ENCODE measurements at regions not wholly inside any gene's neighbourhood (a gene's known extent, or its start where the extent isn't known, plus 50 kb on each side); places are given as distances from the start of the nearest gene placed in this dataset.

DNA sequence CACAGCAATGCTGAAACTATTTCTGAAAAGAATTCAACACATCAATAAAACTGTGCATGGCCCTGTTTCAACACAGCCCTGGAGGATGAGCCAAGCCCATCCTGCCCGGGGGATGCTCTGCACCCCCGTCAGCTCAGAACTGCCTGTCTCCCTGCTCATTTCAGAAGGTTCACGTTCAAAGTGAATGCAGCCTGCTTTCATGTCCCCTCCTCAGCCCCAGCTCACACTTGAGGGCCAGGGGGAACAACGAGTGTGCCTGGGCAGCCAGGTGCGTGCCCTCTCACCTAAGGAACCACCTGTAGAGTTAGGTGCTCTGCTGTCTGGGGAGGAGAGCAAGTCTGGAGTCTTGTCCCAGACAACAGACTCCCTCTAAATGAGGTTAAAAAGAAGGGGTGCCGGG lies 348.5 kb upstream of the IRX2 start:
- ChIA-PET CTCF (no interaction called here), SMC1A (ENCODE audit: uncharacterized antibody, unreplicated experiment) (no interaction called here), POLR2A (no interaction called here), RAD21 (ENCODE audit: unreplicated experiment) (no interaction called here)
- H3K27me3 ChIP-seq (replicated peaks in 1 of 2; ENCODE audit: control insufficient read depth in 2 of 2, insufficient read depth in 2 of 2, low read length in 1 of 2), result no peaks in the 10 kb centered on the region
- no peak for FAIRE-seq
- no peak for TF ChIP-seq RB1 (IDR thresholded peaks at IDR 0.05; ENCODE audit: borderline replicate concordance)
- TF ChIP-seq LARP7 (IDR thresholded peaks at IDR 0.05), result no peak
- no peak for TF ChIP-seq MTA2 (IDR thresholded peaks at IDR 0.05; ENCODE audit: low read depth)
- TF ChIP-seq NFYA (IDR thresholded peaks at IDR 0.05; ENCODE audit: borderline replicate concordance, low read depth, low read length), result no peak
- intact Hi-C loops (cut with micrococcal nuclease; ENCODE audit: unreplicated experiment) (no loop called here), in situ Hi-C loops (cut with MboI) (no loop called here)
- WGBS (ENCODE audit: insufficient coverage, insufficient replicate concordance, low lambda C conversion rate, missing lambda C conversion rate), result 42% methylated on average over 4 of the region's 6 CpGs
- DNase-seq (ENCODE audit: low read depth, low spot score), result no peak
- H3K27ac ChIP-seq (ENCODE audit: control insufficient read depth, insufficient read depth), result no peak overlapping the region
- no peaks in the 10 kb centered on the region; the same call in 2 of the 3 replicates for H3K9me3 ChIP-seq (replicated peaks; ENCODE audit: control insufficient read depth, insufficient read depth, low read length)
- no peak overlapping the region for H3K9ac ChIP-seq (ENCODE audit: control insufficient read depth, insufficient read depth, low read length)
- no peak overlapping the region for H2AFZ ChIP-seq (ENCODE audit: control insufficient read depth, low read depth, low read length)
- BruUV-seq (replicated peaks), result no TSS peak
- no peak for ATAC-seq
- no peak overlapping the region for H3K4me2 ChIP-seq (ENCODE audit: control insufficient read depth, insufficient read depth)
- H4K20me1 ChIP-seq (ENCODE audit: control insufficient read depth, insufficient read depth), result no peaks in the 10 kb centered on the region
- no peaks in the 10 kb centered on the region for H3K4me1 ChIP-seq (ENCODE audit: control insufficient read depth, insufficient read depth, low read length)
- H3K4me3 ChIP-seq, result no peak overlapping the region
- no peaks in the 10 kb centered on the region for H3K36me3 ChIP-seq (ENCODE audit: control insufficient read depth in 2 of 2, insufficient read depth in 2 of 2, low read length in 1 of 2)
- H3K79me2 ChIP-seq (ENCODE audit: control insufficient read depth, insufficient read depth, low read length), result no peaks in the 10 kb centered on the region

DNA sequence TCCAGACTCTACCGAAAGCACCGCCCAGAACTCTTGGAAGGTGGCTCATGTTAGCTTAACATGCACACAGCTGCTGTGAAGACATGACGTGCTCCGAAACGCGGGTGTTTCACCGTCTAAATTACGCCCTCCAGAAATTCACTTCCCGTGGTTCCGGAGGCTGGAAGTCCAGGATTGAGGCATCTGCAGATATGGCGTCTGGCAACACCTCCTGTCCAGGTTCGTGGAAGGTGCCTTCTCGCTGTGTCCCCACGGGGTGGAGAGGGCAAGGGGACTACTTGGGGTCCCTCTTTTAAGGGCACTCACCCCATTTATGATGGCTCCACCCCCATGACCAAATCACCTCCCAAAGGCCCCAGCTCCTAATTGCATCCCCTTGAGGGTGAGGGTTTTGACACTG lies 348.0 kb upstream of the IRX2 start:
- SMC1A ChIA-PET (ENCODE audit: uncharacterized antibody, unreplicated experiment), result no interaction called here
- H3K79me2 ChIP-seq (ENCODE audit: control insufficient read depth, insufficient read depth, low read length), result no peaks in the 10 kb centered on the region
- H3K9ac ChIP-seq (ENCODE audit: control insufficient read depth, insufficient read depth, low read length), result no peak overlapping the region
- no peaks in the 10 kb centered on the region; the same call in 2 of the 3 replicates for H3K9me3 ChIP-seq (replicated peaks; ENCODE audit: control insufficient read depth, insufficient read depth, low read length)
- TF ChIP-seq CHD2 (IDR thresholded peaks at IDR 0.05; ENCODE audit: borderline replicate concordance, low read depth, low read length), result no peak
- no peak for TF ChIP-seq SREBF2 (IDR thresholded peaks at IDR 0.05; ENCODE audit: low read length)
- TF ChIP-seq JUNB (IDR thresholded peaks at IDR 0.05), result no peak
- no peak for TF ChIP-seq TBL1XR1 (IDR thresholded peaks at IDR 0.05; ENCODE audit: low read depth, low read length)
- H2AFZ ChIP-seq (ENCODE audit: control insufficient read depth, low read depth, low read length), result no peak overlapping the region
- intact Hi-C loops (cut with micrococcal nuclease; ENCODE audit: unreplicated experiment) (no loop called here), in situ Hi-C loops (cut with MboI) (no loop called here)
- CTCF ChIA-PET, result no interaction called here
- no peak overlapping the region for H3K4me2 ChIP-seq (ENCODE audit: control insufficient read depth, insufficient read depth)
- no peak overlapping the region for H3K27ac ChIP-seq (ENCODE audit: control insufficient read depth, insufficient read depth)
- DNase-seq (ENCODE audit: low read depth, low spot score) (no peak), ATAC-seq (no peak), FAIRE-seq (no peak)
- no peaks in the 10 kb centered on the region for H3K4me1 ChIP-seq (ENCODE audit: control insufficient read depth, insufficient read depth, low read length)
- RAD21 ChIA-PET (ENCODE audit: unreplicated experiment), result no interaction called here
- H3K27me3 ChIP-seq (replicated peaks in 1 of 2; ENCODE audit: control insufficient read depth in 2 of 2, insufficient read depth in 2 of 2, low read length in 1 of 2), result no peaks in the 10 kb centered on the region
- no TSS peak for BruUV-seq (replicated peaks)
- H4K20me1 ChIP-seq (ENCODE audit: control insufficient read depth, insufficient read depth), result no peaks in the 10 kb centered on the region
- 32% methylated on average over 14 of the region's 14 CpGs for WGBS (ENCODE audit: insufficient coverage, insufficient replicate concordance, low lambda C conversion rate, missing lambda C conversion rate)
- H3K36me3 ChIP-seq (ENCODE audit: control insufficient read depth in 2 of 2, insufficient read depth in 2 of 2, low read length in 1 of 2), result no peaks in the 10 kb centered on the region
- H3K4me3 ChIP-seq, result no peak overlapping the region
- POLR2A ChIA-PET, result no interaction called here
